Fibroblast of peridontal ligament (primary cell): ENCODE measurements at regions not wholly inside any gene's neighbourhood (a gene's known extent, or its start where the extent isn't known, plus 50 kb on each side); places are given as distances from the start of the nearest gene placed in this dataset.

Source experiments
- DNase-seq: peaks from one replicate; pipeline ENCODE4 v3.0.0-alpha.2; 2010; ENCODE audit errors: extremely low read depth

DNA sequence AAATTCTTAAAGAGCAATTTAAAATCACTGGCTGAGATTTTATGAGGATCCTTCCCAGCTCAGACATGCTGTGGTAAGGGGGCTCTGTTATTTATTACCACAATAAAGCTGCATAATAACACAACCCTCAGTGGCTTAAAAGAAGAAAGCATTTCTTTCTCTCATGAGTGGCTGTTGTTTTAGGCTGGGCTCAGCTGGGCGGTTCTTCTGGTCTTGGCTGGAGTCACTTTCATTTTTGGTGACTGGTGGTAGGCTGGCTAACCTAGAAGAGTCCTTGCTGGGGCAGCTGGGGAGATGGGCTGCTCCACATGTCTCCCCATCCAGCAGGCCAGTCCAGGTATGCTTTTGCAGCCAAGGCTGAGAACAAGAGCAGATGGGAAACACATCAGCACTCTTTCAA lies 113.0 kb upstream of the MSX1 start:
- no peak for DNase-seq

DNA sequence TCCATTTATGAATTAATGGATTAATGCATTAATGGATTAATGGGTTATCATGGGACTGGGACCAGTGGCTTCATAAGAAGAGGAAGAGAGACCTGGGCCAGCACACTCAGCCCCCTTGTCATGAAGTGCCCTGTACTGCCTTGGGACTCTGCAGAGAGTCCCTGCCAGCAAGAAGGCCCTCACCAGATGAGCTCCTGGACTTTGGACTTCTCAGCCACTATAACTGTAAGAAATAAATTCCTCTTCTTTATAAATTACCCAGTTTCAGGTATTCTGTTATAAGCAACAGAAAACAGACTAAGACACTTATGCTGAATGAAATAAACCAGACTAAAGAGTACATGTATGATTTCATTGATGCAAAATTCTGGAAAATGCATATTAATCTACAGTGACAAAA lies 119.4 kb upstream of the MSX1 start:
- DNase-seq, result no peak

DNA sequence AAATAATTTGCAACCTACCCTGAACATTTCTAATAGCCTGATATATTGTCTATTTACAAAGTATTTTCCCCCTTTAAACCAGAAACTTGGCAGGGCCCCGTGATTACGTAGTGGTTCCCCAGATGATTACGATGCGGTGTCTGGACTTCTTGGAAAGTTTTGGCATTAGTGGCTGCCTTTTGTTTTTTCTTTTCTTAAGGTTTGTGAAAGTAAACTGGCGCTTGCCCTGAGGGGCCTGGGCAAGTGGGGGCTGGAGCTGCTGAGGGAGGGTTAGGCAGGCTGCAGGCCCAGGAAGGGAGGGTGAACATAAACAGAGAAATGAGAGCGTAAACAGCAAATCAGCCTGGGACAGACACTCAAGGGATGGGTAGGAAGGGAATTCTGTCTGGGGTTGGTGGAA lies 123.6 kb upstream of the MSX1 start:
- DNase-seq, result peak; percentile 78

DNA sequence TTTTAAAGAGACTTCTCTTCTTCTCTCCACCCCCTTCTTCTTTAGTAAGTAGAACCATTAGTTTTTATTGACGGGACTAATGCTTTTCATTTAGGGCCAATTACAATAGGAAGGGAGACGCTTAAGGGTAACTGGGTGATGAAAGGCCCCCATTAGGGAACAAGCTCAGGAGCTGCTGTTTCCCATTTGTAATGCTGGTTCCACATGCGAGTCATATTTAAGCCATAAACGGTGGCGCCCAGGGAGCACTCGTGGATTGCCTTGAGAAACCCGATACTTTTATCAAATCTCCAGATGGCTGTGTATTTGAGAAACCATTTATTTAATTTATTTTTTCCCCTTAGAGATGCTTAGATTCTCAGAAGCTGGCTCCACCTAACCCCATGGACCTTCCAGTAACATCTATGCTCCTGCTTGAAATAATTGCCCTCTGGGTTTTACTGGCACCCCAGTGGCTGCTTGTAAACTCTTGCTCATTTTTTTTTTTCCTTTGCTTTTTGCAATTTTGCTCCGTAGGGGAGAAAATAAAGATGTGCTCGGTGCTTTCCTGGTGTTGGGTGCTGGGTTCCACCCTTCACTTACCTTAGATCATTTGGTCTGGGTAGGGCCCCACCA lies 124.2 kb upstream of the MSX1 start:
- peak; percentile 41 for DNase-seq

DNA sequence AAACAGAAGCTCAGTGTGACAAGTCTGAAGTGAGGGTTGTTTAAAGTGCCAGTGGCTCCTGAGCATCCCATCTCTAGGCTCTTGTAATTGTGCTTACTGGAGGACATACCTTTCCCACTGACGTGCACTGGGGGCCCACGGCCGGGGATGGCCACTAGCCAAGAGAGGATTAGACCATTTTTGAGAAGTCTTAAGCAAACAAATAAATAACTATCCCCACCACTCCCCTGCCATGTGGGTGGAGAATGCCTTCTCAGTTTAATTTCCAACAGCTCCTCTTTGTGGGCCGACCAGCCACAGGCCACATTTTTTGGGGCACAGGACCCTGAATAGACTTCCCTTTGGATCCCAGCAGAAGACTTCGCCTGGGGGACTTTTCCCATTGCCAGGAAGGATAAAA lies 125.0 kb upstream of the MSX1 start:
- DNase-seq, result no peak

DNA sequence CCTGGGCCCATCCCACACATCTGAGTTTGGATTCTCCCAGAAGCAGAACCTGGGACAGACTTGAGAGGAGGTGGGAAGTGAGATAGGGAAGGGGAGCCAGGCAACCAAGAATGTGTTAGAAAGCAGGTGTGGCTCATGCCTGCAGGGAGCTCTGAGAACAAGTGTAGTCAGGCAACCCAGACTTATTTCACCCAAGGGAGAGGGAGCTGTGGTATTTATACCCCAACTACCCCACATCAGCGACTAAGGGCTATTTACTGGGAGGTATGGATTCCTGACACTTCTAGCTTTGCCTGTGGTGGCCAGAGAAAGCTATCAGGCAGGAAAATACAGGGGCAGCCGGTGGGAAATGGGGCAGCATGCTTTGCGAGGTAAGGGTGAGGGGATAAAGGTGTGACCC lies 125.8 kb upstream of the MSX1 start:
- no peak for DNase-seq

DNA sequence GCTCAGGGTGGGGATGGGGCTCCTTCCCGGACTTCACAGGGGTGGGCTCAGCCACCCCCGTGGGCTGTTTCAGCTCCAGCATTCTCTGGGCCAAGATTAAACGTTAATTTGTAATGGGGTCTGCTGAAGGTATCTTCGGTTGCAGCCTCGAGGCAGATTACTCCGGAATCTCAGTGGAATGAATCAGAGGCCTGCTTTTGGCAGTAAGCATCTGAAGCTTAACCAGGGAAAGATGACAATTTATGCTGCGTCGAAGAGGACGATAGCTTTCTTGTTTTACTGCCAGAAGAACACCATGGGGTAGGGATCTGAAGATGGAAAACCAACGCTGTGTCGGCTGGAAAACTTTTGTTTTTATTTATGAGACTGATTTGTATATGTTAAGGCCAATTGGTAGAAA lies 129.2 kb upstream of the MSX1 start:
- DNase-seq, result peak; percentile 46

DNA sequence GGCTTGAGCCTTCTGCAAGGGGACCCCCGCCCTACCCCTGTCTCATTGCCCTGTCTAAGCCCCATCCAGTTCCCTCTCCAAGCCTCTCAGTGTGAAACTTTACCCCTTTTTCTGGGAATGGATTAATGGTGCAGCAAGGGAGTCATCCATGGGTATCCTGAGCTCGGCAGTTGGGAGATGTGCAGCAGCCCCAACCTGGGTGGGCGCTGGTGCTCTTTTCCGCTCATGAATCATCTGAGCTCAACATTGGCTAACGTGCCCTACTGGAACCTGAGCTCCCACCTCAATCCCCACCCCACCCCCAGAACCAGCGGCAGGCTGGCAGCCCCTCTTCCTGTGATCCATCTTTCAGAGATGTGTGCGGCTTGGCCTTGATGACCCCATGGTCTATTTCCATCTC lies 130.3 kb upstream of the MSX1 start:
- no peak for DNase-seq

DNA sequence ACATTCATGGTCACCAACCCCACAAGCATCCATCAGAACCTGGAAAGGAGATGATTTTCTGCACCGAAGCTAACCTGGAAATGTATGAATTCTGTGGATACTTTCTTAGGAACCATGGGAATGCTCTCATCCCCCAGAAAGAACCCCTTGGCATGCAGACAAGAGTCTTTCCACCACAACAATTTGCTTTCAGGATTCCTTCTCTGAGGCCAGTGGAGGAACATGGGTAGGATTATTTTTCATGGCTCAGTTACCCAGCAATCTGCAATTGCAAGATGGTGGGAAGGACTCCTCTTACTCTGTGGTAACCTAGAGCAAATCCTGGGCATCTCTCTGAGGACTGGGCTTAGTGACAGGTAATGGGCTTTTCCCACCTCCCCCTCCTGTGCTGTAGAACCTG lies 131.9 kb upstream of the MSX1 start:
- peak; percentile 50 for DNase-seq

DNA sequence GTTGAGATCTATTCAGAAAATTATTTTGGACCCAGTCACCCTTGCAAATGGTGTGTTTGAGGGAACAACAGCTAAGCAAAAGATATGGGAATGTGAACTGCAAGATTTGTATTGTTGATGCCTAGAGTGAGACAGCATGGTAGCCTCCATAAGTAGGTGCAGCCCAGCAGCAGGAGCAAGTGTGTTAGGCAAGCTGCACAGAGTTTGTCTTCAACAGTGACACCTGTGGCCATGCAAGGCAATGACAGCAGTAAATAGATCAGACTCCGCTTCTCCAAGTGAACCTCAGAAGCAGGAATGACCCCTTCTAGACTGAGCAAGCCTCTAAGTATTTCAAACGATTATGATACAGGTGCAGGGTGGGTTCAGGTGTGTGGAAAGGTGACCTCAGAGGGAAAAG lies 133.4 kb upstream of the MSX1 start:
- DNase-seq, result no peak

DNA sequence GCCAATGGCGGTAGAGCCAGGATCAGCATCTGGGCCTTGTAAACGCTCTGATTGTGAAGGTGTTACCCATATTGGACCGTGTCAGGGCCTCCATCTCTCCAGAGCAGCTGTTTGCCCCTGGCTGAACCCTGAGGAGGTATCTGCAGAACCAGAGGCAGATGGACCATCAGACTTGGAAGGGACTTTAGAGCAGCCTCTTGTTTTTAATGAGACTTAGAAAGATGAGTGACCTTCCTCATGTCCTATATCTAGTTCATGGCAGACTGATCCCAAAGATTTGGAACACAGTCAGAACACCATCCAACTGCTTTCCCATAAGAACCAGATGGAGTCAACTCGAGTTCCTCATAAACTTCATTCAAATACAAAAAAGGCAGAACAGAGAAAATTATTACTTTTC lies 135.1 kb upstream of the MSX1 start:
- no peak for DNase-seq

DNA sequence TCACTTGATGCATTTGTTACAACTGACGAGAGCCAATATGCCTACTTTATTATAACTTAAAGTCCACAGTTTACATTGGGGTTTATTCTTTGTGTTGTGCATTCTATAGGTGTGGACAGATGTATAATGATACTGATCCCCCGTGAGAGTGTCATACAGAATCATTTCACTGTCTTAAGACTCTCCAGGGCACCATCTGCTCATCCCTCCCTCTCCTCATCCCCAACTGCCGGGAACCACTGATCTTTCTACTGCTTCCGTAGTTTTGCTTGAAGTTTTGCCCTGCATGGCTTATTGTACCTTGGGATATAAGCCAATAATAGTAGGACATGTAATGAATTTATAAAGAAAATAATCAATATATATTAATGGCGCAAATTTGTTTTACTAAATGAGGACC lies 137.8 kb upstream of the MSX1 start:
- no peak for DNase-seq

DNA sequence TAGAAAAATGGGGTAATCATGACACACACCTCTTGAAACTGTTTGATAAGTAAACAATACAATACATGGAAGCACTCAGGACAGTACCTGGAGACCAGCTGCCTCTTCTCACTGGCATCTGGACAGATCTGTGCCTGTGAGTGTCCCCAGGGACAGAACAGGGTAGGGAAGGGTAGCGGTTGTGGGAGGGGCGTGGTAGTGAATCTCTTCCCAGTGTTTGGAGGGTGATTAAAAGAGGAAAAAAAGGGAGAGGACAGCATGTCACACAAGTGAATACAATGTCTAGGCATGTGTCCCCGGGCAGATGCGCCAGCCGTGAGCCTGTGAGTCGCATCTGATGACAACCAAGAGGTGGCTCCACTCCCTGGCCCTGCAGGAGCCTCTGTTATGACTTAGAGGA lies 138.8 kb upstream of the MSX1 start:
- DNase-seq, result no peak

DNA sequence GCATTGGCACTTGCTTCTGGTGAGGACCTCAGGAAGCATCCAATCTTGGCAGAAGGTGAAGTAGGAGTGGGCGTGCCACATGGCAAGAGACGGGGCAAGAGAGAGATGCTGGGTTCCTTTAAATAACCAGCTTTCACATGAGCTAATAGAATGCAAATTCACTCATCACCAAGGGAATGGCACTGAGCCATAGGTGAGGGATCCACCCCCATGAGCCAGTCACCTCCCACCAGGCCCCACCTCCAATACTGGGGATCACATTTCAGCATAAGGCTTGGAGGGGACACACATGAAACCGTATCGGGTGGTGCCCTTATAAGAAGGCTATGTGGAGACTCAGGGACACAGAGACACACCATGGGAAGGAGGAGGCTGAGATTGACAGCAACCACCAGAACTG lies 140.0 kb upstream of the MSX1 start:
- DNase-seq, result no peak

DNA sequence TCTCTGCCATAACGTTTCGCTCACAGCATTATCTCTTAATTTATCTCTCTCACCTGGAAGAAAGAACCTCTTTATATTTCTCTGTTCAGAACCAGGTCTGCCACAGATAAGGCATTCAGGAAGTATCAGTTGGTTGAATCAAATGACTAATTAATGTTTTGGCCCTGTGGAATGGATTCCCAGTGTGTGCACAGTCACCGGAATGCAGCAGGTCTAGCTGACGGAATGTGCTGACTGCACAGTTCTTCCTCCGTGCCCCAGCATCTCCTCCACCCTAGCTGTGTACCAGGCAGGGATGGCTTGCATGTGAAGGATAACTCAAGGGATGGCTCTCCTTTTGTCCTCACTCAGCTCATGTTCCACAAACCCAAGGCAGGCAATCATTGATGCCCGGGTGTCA lies 141.8 kb upstream of the MSX1 start:
- DNase-seq, result no peak

DNA sequence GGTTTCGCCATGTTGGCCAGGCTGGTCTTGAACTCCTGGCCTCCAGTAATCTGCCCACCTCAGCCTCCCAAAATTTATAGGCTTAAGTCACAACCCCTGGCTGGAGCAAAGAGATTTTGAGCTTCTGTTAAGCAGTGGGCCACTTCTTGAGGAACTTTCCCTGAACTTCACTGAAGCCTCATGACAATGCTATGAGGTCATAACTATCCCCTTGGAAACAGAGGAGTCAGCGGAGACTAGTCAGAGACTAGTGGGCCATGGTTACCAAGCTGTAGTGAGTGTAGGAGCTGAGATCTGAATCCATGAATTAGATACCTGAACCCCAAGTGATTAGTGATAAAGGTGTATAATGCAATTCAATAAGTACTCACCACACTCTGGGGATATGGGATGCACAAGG lies 145.1 kb upstream of the MSX1 start:
- peak; percentile 62 for DNase-seq

DNA sequence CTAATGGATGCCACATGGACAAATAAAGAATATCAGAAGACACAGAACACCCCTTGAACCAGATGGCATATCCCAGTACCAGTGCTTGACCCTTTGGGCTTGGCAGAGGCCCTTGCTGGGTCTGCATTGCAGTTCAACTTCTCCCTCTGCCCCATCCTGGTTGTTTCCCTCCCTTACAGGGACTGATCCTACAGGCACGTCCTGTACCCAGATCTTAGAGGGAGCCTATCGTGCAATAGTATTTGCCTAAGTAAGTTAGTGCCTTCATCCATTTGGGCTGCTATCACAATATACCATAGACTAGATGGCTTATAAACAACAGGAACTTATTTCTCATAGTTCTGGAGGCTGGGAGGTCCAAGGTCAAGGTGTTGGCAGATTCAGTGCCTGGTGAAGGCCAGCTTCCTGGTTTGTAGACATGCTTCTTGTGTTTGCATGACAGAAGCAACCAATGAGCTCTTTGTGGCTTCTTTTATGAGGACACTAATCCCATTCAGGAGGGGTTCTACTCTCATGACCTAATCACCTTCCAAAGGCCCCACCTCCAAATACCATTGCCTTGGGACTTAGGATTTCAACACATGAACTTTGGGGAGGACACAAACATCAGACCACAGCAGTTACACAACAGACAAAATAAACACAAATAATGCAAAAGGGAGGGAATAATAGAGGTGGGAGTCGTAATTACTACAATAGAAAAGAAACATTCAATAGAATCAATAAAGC lies 146.5 kb upstream of the MSX1 start:
- no peak for DNase-seq

DNA sequence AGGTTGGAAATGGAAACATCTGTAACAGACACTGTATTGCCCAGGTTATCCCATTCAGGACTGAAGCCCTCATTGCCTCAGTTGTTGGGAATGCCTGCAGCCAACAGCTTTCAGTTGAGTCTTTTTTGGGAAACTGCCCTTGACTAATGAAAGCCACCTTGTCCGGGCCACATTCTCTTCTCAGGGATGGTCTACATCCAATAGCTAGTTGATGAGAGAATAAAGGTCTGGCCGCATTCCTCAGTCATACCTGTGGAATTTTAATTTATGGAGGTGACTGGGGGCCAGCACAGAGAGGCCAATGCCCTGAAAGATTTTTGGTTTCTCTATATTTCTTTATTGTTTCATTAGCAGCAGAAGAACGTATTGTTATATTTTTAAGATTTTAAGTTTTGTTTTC lies 147.6 kb upstream of the MSX1 start:
- no peak for DNase-seq

DNA sequence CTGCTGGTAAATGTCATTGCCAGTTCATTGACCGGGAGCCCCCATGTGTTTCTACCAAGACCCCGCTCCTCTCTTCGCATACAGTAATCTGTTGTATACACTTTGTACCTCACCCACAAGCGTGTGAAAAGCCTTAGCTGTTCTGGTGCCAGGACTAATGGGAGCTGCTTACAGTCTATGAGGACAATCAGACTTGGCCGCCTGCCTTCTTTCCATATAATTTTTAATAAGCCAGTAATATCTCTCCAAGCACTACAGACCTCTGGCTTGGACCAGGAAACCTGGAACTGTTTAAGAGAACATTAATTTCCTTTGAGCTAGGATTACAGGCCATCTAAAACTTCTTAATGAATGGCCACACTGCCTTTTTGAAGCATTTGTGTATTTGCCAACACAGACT lies 149.7 kb upstream of the MSX1 start:
- DNase-seq, result no peak

DNA sequence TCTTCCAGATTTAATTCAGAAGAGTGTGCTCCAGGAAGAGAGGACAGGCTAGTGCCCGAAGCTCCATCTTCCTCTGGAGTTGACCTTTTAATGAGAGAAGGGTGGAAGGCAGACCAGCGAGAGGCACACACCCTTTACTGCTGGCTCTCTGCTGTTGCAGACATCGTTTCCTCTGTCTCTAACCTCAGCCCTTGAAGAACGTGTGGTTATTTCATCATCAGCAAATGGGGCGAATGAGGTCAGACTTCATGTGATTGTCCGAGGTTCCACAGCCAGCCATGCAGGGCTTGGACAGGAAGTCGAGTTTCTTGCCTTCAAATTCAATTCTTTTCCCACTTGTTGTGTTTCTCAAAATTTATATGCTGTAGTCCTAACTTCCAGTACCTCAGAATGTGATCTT lies 155.2 kb upstream of the MSX1 start:
- DNase-seq, result peak; percentile 53

DNA sequence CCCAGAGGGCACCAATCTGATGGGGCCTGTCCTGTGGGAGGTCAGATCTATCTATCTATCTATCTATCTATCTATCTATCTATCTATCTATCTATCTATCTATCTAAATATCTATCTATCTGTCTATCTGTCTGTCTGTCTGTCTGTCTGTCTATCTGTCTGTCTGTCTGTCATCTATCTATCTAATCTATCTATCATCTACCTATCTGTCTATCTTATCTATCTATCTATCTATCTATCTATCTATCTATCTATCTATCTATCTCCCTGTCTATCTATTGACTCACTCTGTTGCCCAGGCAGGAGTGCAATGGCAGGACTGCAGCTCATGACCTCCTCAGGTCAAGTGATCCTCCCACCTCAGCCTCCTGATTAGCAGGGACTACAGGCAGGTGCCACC lies 155.7 kb upstream of the STX18 start:
- no peak for DNase-seq

DNA sequence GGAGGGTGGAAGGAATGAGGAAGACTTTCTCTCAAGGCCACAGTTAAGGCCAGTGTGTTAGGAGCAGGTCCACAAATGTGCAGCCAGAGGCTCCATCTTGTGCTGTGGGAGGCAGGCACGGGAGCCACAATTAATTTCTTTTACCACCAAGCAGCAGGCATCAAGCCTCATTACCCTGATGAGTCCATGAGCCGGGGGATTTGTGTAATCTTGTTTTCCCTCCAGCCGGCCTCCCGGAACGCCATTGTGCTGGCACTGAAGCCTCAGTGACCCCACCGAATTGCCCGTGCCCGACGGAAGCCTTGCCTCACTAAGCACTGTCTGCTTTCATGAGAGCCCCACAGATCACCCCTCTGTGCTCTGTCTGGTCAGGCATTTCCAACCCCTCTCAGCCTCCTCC lies 154.7 kb upstream of the STX18 start:
- no peak for DNase-seq

DNA sequence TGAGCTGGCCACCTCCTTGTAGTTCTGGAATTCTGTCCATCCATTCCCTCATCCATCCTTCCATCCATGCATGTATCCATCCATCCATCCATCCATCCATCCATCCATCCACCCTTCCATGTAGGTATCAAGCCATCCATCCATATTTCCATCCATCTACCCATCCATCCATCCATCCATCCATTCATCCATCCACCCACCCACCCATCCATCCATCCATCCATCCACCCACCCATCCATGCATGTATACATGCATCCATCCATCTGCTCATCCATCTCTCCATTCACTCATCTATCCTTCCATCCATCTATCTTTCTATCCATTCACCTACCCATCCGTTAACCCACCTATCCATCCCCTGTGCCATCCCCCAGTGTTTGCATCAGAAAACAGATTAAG lies 153.6 kb upstream of the STX18 start:
- DNase-seq, result no peak

DNA sequence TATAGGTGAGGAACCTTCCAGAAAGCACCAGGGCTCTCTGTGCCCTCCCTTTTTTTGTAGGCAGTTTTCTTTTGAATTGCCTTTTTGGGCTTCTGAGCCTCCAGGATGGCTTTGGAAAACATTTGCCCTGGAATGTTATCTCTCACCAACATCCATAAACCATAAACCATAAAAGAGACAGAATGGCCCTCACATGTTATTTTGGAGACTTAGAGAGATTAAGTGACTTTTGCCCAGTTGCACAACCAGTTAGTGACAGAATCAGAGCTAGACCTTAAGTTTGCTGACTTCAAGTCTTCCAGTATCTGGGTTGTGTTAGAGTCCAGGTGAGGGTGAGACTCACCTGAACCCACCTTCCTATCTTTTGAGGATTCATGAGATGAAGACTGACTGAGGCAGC lies 153.0 kb upstream of the STX18 start:
- no peak for DNase-seq
